PC-3 (cell line): ENCODE measurements at regions not wholly inside any gene's neighbourhood (a gene's known extent, or its start where the extent isn't known, plus 50 kb on each side); places are given as distances from the start of the nearest gene placed in this dataset.

Experiments used
- ATAC-seq: fragments of 200-7000 bp; cut with Tn5 transposase; 2 replicates; pipeline ENCODE4 v1.9.1; 2020; ENCODE audit warnings: mild to moderate bottlenecking, moderate library complexity
- BruUV-seq: library from RNA; stranded (reverse); fragments of 400-500 nt; replicated peaks from 2 replicates; lab custom pipeline; 2021; lab: Mats Ljungman, UMichigan
- CTCF ChIA-PET: fragments of 300-600 bp; sonication (Branson Sonifier 250); formaldehyde crosslinking; loops from one replicate; lab custom pipeline; 2022; ENCODE audit warnings: antibody characterized with exemption; lab: Charles Lee
- POLR2A ChIA-PET: fragments of 300-600 bp; sonication (Branson Sonifier 250); formaldehyde crosslinking; loops from one replicate; lab custom pipeline; 2022; ENCODE audit warnings: antibody characterized with exemption; ENCODE audit not compliant: unreplicated experiment; lab: Charles Lee
- DNase-seq: peaks from one replicate; pipeline ENCODE4 v3.0.0-alpha.2; 2015
- H2AFZ ChIP-seq: fragments of 300-600 bp; sonication (generic); 2 replicates; pipeline ENCODE4 v1.6.0; 2016; ENCODE audit warnings: antibody characterized with exemption, low read length
- H3F3A ChIP-seq: fragments of 300-600 bp; sonication (generic); one replicate; pipeline ENCODE4 v1.6.0; 2017; ENCODE audit warnings: antibody characterized with exemption, low read length, control low read depth, mild to moderate bottlenecking; ENCODE audit not compliant: unreplicated experiment
- H3K27ac ChIP-seq: fragments of 300-600 bp; sonication (generic); 2 replicates; pipeline ENCODE4 v1.5.1; 2016; ENCODE audit warnings: mild to moderate bottlenecking, low read length
- H3K27me3 ChIP-seq: fragments of 300-600 bp; sonication (generic); 2 replicates; pipeline ENCODE4 v1.6.1; 2016; ENCODE audit warnings: low read length, mixed read lengths
- H3K36me3 ChIP-seq: fragments of 300-600 bp; sonication (generic); 2 replicates; pipeline ENCODE4 v1.6.1; 2016; ENCODE audit warnings: low read depth, mixed run types, low read length, mixed read lengths
- H3K4me1 ChIP-seq: fragments of 300-600 bp; sonication (generic); 2 replicates; pipeline ENCODE4 v1.5.1; 2016; ENCODE audit warnings: low read length; ENCODE audit not compliant: insufficient read depth
- H3K4me2 ChIP-seq: fragments of 300-600 bp; sonication (generic); 2 replicates; pipeline ENCODE4 v1.6.0; 2016; ENCODE audit warnings: low read length
- H3K4me3 ChIP-seq: fragments of 300-600 bp; sonication (generic); 2 replicates; pipeline ENCODE4 v1.5.1; 2016; ENCODE audit warnings: mild to moderate bottlenecking, low read length, mixed read lengths
- H3K79me2 ChIP-seq: fragments of 300-600 bp; sonication (generic); 2 replicates; pipeline ENCODE4 v1.6.1; 2017; ENCODE audit warnings: low read length, mixed read lengths
- H3K9ac ChIP-seq: fragments of 300-600 bp; sonication (generic); 2 replicates; pipeline ENCODE4 v1.6.0; 2016; ENCODE audit warnings: mild to moderate bottlenecking, low read length
- H3K9me2 ChIP-seq: fragments of 300-600 bp; sonication (generic); replicated peaks from 2 replicates; pipeline ENCODE4 v1.6.1; 2016; ENCODE audit warnings: mixed run types, low read length, mixed read lengths
- H3K9me3 ChIP-seq: fragments of 300-600 bp; sonication (generic); 2 replicates; pipeline ENCODE4 v1.6.1; 2016; ENCODE audit warnings: low read length, mixed read lengths
- H4K20me1 ChIP-seq: fragments of 300-600 bp; sonication (generic); 2 replicates; pipeline ENCODE4 v1.6.1; 2016; ENCODE audit warnings: low read length, mixed read lengths
- EZH2 ChIP-seq: fragments of 300-600 bp; sonication (generic); IDR thresholded peaks from one replicate; pipeline ENCODE4 v1.6.1; 2017; ENCODE audit warnings: antibody characterized with exemption, mild to moderate bottlenecking, low read length; ENCODE audit not compliant: unreplicated experiment
- EZH2phosphoT487 ChIP-seq: fragments of 300-600 bp; sonication (generic); IDR thresholded peaks from 2 replicates; pipeline ENCODE4 v1.6.1; 2018; ENCODE audit warnings: mild to moderate bottlenecking, antibody characterized with exemption, low read length, borderline replicate concordance
- intact Hi-C: fragments of 100-400 bp; cut with micrococcal nuclease; formaldehyde crosslinking; loops from 2 replicates; pipeline ENCODE4 v1.9.0; 2023
- TF ChIP-seq, protein P1 (sequence below): fragments of 300-600 bp; sonication (generic); conservative IDR thresholded peaks from 2 replicates; pipeline ENCODE4 v1.5.1; 2017; ENCODE audit warnings: antibody characterized with exemption, low read depth, mild to moderate bottlenecking, low read length

- no peaks in the 10 kb centered on the region for H3K27me3 ChIP-seq
- H3K4me2 ChIP-seq: no peak overlapping the region
- BruUV-seq: no TSS peak
- H3K9me2 ChIP-seq: no peaks in the 10 kb centered on the region
- H3K9ac ChIP-seq: no peak overlapping the region
- ChIA-PET POLR2A (no interaction called here), CTCF (no interaction called here)
- no peak overlapping the region for H2AFZ ChIP-seq
- H3K4me1 ChIP-seq: no peaks in the 10 kb centered on the region
- no peak overlapping the region for H3K4me3 ChIP-seq
- H3K27ac ChIP-seq: no peak overlapping the region
- no peaks in the 10 kb centered on the region for H3F3A ChIP-seq
- no peaks in the 10 kb centered on the region for H4K20me1 ChIP-seq
- H3K9me3 ChIP-seq: peaks cover 5% of the 10 kb centered on the region; the same call in 1 of the 2 replicates
- TF ChIP-seq, protein P1, sequence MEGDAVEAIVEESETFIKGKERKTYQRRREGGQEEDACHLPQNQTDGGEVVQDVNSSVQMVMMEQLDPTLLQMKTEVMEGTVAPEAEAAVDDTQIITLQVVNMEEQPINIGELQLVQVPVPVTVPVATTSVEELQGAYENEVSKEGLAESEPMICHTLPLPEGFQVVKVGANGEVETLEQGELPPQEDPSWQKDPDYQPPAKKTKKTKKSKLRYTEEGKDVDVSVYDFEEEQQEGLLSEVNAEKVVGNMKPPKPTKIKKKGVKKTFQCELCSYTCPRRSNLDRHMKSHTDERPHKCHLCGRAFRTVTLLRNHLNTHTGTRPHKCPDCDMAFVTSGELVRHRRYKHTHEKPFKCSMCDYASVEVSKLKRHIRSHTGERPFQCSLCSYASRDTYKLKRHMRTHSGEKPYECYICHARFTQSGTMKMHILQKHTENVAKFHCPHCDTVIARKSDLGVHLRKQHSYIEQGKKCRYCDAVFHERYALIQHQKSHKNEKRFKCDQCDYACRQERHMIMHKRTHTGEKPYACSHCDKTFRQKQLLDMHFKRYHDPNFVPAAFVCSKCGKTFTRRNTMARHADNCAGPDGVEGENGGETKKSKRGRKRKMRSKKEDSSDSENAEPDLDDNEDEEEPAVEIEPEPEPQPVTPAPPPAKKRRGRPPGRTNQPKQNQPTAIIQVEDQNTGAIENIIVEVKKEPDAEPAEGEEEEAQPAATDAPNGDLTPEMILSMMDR: no peak
- TF ChIP-seq EZH2 (no peak), EZH2phosphoT487 (no peak)
- ATAC-seq (no peak), DNase-seq (no peak)
- intact Hi-C loops: no loop called here
- no peaks in the 10 kb centered on the region for H3K79me2 ChIP-seq
- no peaks in the 10 kb centered on the region for H3K36me3 ChIP-seq
Measured at GRCh38 chr14:87153391-87153790, 839.6 kb downstream of the GALC start.

GRCh38 chr14:87152693-87153092 is 840.3 kb downstream of the GALC start:
- Histone ChIP-seq H3K27ac (no peak overlapping the region), H3K9me2 (no peaks in the 10 kb centered on the region), H3F3A (no peaks in the 10 kb centered on the region), H3K79me2 (no peaks in the 10 kb centered on the region), H3K36me3 (no peaks in the 10 kb centered on the region), H3K4me1 (no peaks in the 10 kb centered on the region), H3K4me3 (no peak overlapping the region), H4K20me1 (no peaks in the 10 kb centered on the region), H3K9ac (no peak overlapping the region), H3K9me3 (peaks cover 5% of the 10 kb centered on the region; the same call in 1 of the 2 replicates), H2AFZ (no peak overlapping the region), H3K4me2 (no peak overlapping the region), H3K27me3 (no peaks in the 10 kb centered on the region)
- no TSS peak for BruUV-seq
- DNase-seq (no peak), ATAC-seq (no peak)
- CTCF ChIA-PET: no interaction called here
- TF ChIP-seq EZH2 (no peak), EZH2phosphoT487 (no peak)
- TF ChIP-seq, protein P1: no peak
- intact Hi-C loops: no loop called here
- POLR2A ChIA-PET: no interaction called here

DNA sequence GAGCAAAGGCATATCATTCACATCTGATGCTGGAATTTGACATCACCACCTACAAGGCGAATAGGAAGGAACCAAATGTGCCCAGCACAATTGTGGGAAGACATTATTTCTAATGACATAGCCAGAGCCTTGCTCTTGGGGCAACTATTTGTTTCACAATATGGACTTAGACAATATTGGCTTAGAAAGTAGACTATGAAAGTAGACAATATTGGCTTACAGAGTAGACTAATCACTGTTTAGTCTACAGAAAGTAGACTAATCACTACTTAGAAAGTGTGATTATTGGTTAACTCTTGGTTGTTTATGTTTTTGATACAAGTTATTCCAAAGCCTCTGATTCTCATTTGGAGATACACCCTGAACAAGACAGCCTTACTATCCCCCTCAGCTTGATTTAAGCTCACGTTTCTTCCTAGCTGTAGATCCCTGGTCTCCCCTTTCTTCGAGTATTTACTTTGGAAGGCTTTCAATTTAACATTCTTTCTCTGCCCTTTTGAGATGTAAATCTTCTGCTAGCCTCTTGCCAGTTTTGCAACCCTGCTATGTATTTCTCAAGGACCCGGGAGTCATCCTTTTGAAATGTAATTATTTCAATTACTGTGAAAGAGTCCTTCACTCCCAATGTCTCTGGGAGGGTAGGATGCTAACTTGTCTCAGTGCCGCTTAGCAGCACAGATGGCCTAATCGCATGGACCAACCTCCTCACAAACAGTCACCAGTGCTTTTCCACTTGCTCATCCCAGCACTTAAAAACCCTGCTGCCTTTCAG is 843.2 kb downstream of the GALC start:
- ChIA-PET POLR2A (no interaction called here), CTCF (no interaction called here)
- Histone ChIP-seq H3K79me2 (no peaks in the 10 kb centered on the region), H3K27ac (no peak overlapping the region), H2AFZ (no peak overlapping the region), H4K20me1 (no peaks in the 10 kb centered on the region), H3K9me2 (no peaks in the 10 kb centered on the region), H3K9me3 (peaks cover 5% of the 10 kb centered on the region; the same call in 1 of the 2 replicates), H3K27me3 (no peaks in the 10 kb centered on the region; the same call in 1 of the 2 replicates), H3K4me1 (no peaks in the 10 kb centered on the region), H3K9ac (no peak overlapping the region), H3K36me3 (no peaks in the 10 kb centered on the region), H3K4me2 (no peak overlapping the region), H3F3A (no peaks in the 10 kb centered on the region), H3K4me3 (no peak overlapping the region)
- BruUV-seq: no TSS peak
- no peak for DNase-seq
- TF ChIP-seq, protein P1: no peak
- TF ChIP-seq EZH2phosphoT487 (no peak), EZH2 (no peak)
- no peak for ATAC-seq
- intact Hi-C loops: no loop called here
